ENCODE measurements at regions not wholly inside any gene's neighbourhood (a gene's known extent, or its start where the extent isn't known, plus 50 kb on each side); places are given as distances from the start of the nearest gene placed in this dataset.

- Histone ChIP-seq H3K36me3 (ENCODE audit: insufficient read depth, low read length) (no peaks in the 10 kb centered on the region), H3K9me3 (ENCODE audit: control insufficient read depth in 1 of 2, insufficient read depth in 1 of 2, low read length in 2 of 2) (peaks cover 0 to 7% of the 10 kb centered on the region in 2 experiments), H3K4me1 (ENCODE audit: insufficient read depth, low read length) (no peaks in the 10 kb centered on the region), H3K27me3 (ENCODE audit: control insufficient read depth in 1 of 2, insufficient read depth in 2 of 2, low read length in 2 of 2) (peaks cover 12 to 29% of the 10 kb centered on the region in 2 experiments), H3K27ac (ENCODE audit: low read depth in 1 of 2, low read length in 2 of 2) (no peak overlapping the region), H3K4me3 (ENCODE audit: low read length) (no peak overlapping the region)
- no peak for ATAC-seq (ENCODE audit: poor library complexity)
- Mint-ChIP-seq H3K4me3 (no peak overlapping the region), H3K27ac (no peak overlapping the region), H3K9me3 (no peaks in the 10 kb centered on the region), H3K36me3 (ENCODE audit: low read depth) (no peaks in the 10 kb centered on the region), H3K4me1 (ENCODE audit: low read depth) (no peaks in the 10 kb centered on the region), H3K27me3 (peaks cover 45% of the 10 kb centered on the region)
- intact Hi-C loops (cut with DNase I, micrococcal nuclease) = no loop called here
- ChIA-PET CTCF (no interaction called here), POLR2A (no interaction called here)
- TF ChIP-seq CTCF (IDR thresholded peaks at IDR 0.05) = no peak
- no peak for DNase-seq
These were observed 278.7 kb upstream of the PODXL start for GRCh38 chr7:131835141-131835540.

GRCh38 chr7:131830681-131831080 is 274.3 kb upstream of the PODXL start:
- H3K27ac ChIP-seq (ENCODE audit: low read depth in 1 of 2, low read length in 2 of 2) = no peak overlapping the region
- no peak overlapping the region for H3K4me3 Mint-ChIP-seq
- TF ChIP-seq CTCF (IDR thresholded peaks at IDR 0.05) = no peak
- H3K27ac Mint-ChIP-seq = no peak overlapping the region
- H3K36me3 ChIP-seq (ENCODE audit: insufficient read depth, low read length) = no peaks in the 10 kb centered on the region
- DNase-seq = no peak
- intact Hi-C loops (cut with DNase I, micrococcal nuclease) = no loop called here
- no peak overlapping the region for H3K4me3 ChIP-seq (ENCODE audit: low read length)
- no peaks in the 10 kb centered on the region for H3K36me3 Mint-ChIP-seq (ENCODE audit: low read depth)
- H3K9me3 ChIP-seq (ENCODE audit: control insufficient read depth in 1 of 2, insufficient read depth in 1 of 2, low read length in 2 of 2) = peaks cover 0 to 11% of the 10 kb centered on the region in 2 experiments
- ATAC-seq (ENCODE audit: poor library complexity) = no peak
- H3K9me3 Mint-ChIP-seq = peaks cover 3% of the 10 kb centered on the region
- H3K27me3 ChIP-seq (ENCODE audit: control insufficient read depth in 1 of 2, insufficient read depth in 2 of 2, low read length in 2 of 2) = peaks cover 16 to 38% of the 10 kb centered on the region in 2 experiments
- POLR2A ChIA-PET = no interaction called here
- no peaks in the 10 kb centered on the region for H3K4me1 ChIP-seq (ENCODE audit: insufficient read depth, low read length)
- no peaks in the 10 kb centered on the region for H3K4me1 Mint-ChIP-seq (ENCODE audit: low read depth)
- CTCF ChIA-PET = no interaction called here
- H3K27me3 Mint-ChIP-seq = peaks cover 53% of the 10 kb centered on the region

- ChIA-PET POLR2A (no interaction called here), CTCF (no interaction called here)
- Mint-ChIP-seq H3K9me3 (peaks cover 3% of the 10 kb centered on the region), H3K27ac (no peak overlapping the region), H3K36me3 (ENCODE audit: low read depth) (no peaks in the 10 kb centered on the region), H3K4me3 (no peak overlapping the region), H3K27me3 (peaks cover 50% of the 10 kb centered on the region), H3K4me1 (ENCODE audit: low read depth) (no peaks in the 10 kb centered on the region)
- ATAC-seq (ENCODE audit: poor library complexity) = no peak
- peaks cover 0 to 11% of the 10 kb centered on the region in 2 experiments for H3K9me3 ChIP-seq (ENCODE audit: control insufficient read depth in 1 of 2, insufficient read depth in 1 of 2, low read length in 2 of 2)
- H3K4me1 ChIP-seq (ENCODE audit: insufficient read depth, low read length) = no peaks in the 10 kb centered on the region
- intact Hi-C loops (cut with DNase I, micrococcal nuclease) = no loop called here
- no peak overlapping the region for H3K27ac ChIP-seq (ENCODE audit: low read depth in 1 of 2, low read length in 2 of 2)
- H3K4me3 ChIP-seq (ENCODE audit: low read length) = no peak overlapping the region
- no peaks in the 10 kb centered on the region for H3K36me3 ChIP-seq (ENCODE audit: insufficient read depth, low read length)
- DNase-seq = no peak
- no peak for TF ChIP-seq CTCF (IDR thresholded peaks at IDR 0.05)
- H3K27me3 ChIP-seq (ENCODE audit: control insufficient read depth in 1 of 2, insufficient read depth in 2 of 2, low read length in 2 of 2) = peaks cover 16 to 38% of the 10 kb centered on the region in 2 experiments
These were observed 273.6 kb upstream of the PODXL start for GRCh38 chr7:131829947-131830558.
